ENCODE measurements at regions not wholly inside any gene's neighbourhood (a gene's known extent, or its start where the extent isn't known, plus 50 kb on each side); places are given as distances from the start of the nearest gene placed in this dataset.

DNA sequence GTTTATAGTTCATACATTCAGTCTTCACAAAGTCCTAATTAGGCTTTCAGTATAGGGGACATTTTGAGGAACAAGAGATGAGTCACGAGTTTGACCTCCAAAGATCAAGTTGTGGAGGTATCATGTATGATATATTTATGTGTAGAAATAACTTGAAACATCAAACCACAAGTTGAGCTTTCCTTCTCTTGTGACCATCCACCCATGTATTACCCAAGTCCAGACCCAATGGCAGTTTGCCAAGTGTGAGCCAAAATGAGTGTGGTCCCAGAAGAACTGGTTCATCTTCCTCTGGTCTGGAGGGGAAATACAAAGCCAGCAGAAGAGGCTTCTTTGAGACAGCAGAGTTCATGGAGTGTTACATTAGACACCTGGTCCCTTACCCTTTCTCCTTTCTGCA lies 104.9 kb downstream of the ATP23 start:
- TF ChIP-seq, protein P1, sequence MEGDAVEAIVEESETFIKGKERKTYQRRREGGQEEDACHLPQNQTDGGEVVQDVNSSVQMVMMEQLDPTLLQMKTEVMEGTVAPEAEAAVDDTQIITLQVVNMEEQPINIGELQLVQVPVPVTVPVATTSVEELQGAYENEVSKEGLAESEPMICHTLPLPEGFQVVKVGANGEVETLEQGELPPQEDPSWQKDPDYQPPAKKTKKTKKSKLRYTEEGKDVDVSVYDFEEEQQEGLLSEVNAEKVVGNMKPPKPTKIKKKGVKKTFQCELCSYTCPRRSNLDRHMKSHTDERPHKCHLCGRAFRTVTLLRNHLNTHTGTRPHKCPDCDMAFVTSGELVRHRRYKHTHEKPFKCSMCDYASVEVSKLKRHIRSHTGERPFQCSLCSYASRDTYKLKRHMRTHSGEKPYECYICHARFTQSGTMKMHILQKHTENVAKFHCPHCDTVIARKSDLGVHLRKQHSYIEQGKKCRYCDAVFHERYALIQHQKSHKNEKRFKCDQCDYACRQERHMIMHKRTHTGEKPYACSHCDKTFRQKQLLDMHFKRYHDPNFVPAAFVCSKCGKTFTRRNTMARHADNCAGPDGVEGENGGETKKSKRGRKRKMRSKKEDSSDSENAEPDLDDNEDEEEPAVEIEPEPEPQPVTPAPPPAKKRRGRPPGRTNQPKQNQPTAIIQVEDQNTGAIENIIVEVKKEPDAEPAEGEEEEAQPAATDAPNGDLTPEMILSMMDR (IDR thresholded peaks at IDR 0.05), result no peak
- TF ChIP-seq, protein P2, sequence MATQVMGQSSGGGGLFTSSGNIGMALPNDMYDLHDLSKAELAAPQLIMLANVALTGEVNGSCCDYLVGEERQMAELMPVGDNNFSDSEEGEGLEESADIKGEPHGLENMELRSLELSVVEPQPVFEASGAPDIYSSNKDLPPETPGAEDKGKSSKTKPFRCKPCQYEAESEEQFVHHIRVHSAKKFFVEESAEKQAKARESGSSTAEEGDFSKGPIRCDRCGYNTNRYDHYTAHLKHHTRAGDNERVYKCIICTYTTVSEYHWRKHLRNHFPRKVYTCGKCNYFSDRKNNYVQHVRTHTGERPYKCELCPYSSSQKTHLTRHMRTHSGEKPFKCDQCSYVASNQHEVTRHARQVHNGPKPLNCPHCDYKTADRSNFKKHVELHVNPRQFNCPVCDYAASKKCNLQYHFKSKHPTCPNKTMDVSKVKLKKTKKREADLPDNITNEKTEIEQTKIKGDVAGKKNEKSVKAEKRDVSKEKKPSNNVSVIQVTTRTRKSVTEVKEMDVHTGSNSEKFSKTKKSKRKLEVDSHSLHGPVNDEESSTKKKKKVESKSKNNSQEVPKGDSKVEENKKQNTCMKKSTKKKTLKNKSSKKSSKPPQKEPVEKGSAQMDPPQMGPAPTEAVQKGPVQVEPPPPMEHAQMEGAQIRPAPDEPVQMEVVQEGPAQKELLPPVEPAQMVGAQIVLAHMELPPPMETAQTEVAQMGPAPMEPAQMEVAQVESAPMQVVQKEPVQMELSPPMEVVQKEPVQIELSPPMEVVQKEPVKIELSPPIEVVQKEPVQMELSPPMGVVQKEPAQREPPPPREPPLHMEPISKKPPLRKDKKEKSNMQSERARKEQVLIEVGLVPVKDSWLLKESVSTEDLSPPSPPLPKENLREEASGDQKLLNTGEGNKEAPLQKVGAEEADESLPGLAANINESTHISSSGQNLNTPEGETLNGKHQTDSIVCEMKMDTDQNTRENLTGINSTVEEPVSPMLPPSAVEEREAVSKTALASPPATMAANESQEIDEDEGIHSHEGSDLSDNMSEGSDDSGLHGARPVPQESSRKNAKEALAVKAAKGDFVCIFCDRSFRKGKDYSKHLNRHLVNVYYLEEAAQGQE (IDR thresholded peaks at IDR 0.05; ENCODE audit: insufficient read depth in 1 of 2, low read depth in 2 of 2, low read length in 1 of 2), result no peak
- TF ChIP-seq TCF7L2 (IDR thresholded peaks at IDR 0.05; ENCODE audit: low read depth, low read length) (no peak), POLR2AphosphoS5 (IDR thresholded peaks at IDR 0.05; ENCODE audit: low read depth, low read length) (no peak), SIN3A (IDR thresholded peaks at IDR 0.05; ENCODE audit: borderline replicate concordance, insufficient read depth, low read depth, low read length) (no peak)

Data from Panc1 (cell line).